Esophagus squamous epithelium (tissue), 5 donors: ENCODE measurements at regions not wholly inside any gene's neighbourhood (a gene's known extent, or its start where the extent isn't known, plus 50 kb on each side); places are given as distances from the start of the nearest gene placed in this dataset.

ENCODE experiments used
- DNase-seq: peaks from one replicate; lab custom pipeline; 2025; lab: John Stamatoyannopoulos, UW
- H3K27ac ChIP-seq, 4 donors: fragments of 200-600 bp; sonication (generic); one replicate each; pipeline ENCODE4 v1.5.1; 2016 to 2019; ENCODE audit warnings: mild to moderate bottlenecking in 1 of 4
- H3K27me3 ChIP-seq, 4 donors: fragments of 200-600 bp; sonication (generic); 1 replicate in 3 of 4; 2 replicates in 1 of 4; pipeline versions ENCODE4 v1.5.1 to v1.6.0; 2017 to 2021; ENCODE audit warnings: antibody characterized with exemption in 1 of 4
- H3K36me3 ChIP-seq, 3 donors: fragments of 200-600 bp; sonication (generic); one replicate each; pipeline ENCODE4 v1.5.1; 2016 to 2019
- H3K4me1 ChIP-seq, 3 donors: fragments of 200-600 bp; sonication (generic); one replicate each; pipeline ENCODE4 v1.5.1; 2017 to 2019
- H3K4me3 ChIP-seq, 4 donors: fragments of 200-600 bp; sonication (generic); 1 replicate in 3 of 4; 2 replicates in 1 of 4; pipeline ENCODE4 v1.5.1; 2016 to 2019; ENCODE audit warnings: mild to moderate bottlenecking in 2 of 4, moderate library complexity in 1 of 4
- H3K9me3 ChIP-seq, 3 donors: fragments of 200-600 bp; sonication (generic); one replicate each; pipeline ENCODE4 v1.5.1; 2016 to 2019
- CTCF ChIP-seq, 6 experiments: fragments of 450-650 bp in 4 of 6; fragments of 200-600 bp in 2 of 6; sonication (generic) in 2 of 6; IDR thresholded peaks; one replicate each; pipeline ENCODE4 v1.5.1; 2016 to 2019; ENCODE audit warnings: antibody characterized with exemption in 6 of 6, mild to moderate bottlenecking in 4 of 6, moderate library complexity in 4 of 6
- POLR2A ChIP-seq, 4 donors: fragments of 450-650 bp; IDR thresholded peaks; one replicate each; pipeline ENCODE4 v1.6.1; 2017; ENCODE audit warnings: antibody characterized with exemption in 4 of 4, mild to moderate bottlenecking in 4 of 4, moderate library complexity in 3 of 4
- WGBS, 2 donors: methylation state at CpG; one replicate each; pipeline ENCODE4 v1.1.5; 2018; 5-methylcytosine and 5-hydroxymethylcytosine counted together
- intact Hi-C: fragments of 100-400 bp; cut with DNase I; formaldehyde crosslinking; loops from one replicate; pipeline ENCODE4 v1.15.0; 2022
- donor health status: DM: yes; HTN: yes; CAD: no.

DNA sequence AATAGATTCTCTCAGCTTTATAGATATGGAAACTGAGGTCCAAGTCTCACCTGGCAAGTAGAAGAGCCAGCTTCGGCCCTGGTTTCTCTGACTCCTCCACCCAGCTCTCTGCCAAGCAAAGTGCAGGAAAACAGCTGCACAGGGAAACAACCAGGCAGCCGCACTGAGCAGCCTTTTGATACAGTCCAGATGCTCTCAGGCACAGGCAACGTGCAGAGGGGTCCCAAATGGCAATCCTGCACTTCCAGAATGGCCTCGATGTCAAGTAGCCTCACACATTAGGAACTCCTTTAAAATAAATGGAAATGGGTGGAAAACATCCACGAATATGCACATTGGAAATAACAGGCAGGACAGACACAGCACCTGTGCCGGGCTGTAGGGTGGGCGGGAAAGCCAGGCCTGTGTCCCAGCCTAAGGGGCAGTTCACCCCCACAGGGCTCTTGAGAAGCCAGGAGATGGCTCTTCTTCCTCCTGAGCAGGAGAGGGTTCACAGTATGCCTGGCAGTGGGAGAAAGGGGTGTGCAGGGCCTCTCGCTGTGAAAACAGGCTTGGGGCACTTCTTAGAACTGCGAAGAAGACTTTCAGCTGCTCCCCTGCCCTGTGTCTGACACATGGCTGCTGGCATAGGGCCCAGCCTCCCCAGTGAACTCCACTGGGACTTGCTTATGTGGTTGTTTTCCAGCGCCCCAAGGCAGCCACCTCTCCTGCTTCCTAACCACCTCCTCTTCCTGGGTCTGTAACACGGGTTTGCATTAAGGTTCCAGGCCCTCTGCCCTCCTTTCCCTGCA, 63.9 kb upstream of the TUBA3E start:
- Histone ChIP-seq H3K4me3 (no peak overlapping the region), H3K27me3 (peaks cover 0 to 63% (median 0%) of the 10 kb centered on the region in 4 donors), H3K4me1 (no peaks in the 10 kb centered on the region), H3K9me3 (no peaks in the 10 kb centered on the region), H3K27ac (no peak overlapping the region), H3K36me3 (no peaks in the 10 kb centered on the region)
- TF ChIP-seq CTCF (IDR thresholded peaks at IDR 0.05) = no peak
- 44 to 56% methylated on average over 10 to 11 of the region's 11 CpGs for WGBS, 2 donors
- no peak for DNase-seq
- intact Hi-C loops = no loop called here

GRCh38 chr2:130261099-130261498, 62.9 kb upstream of the TUBA3E start:
- no peaks in the 10 kb centered on the region for H3K4me1 ChIP-seq
- H3K36me3 ChIP-seq = no peaks in the 10 kb centered on the region
- H3K27ac ChIP-seq = no peak overlapping the region
- TF ChIP-seq CTCF (IDR thresholded peaks at IDR 0.05) (no peak), POLR2A (IDR thresholded peaks at IDR 0.05) (no peak)
- 48 to 64% methylated on average over 10 of the region's 10 CpGs for WGBS, 2 donors
- no peak for DNase-seq
- no peaks in the 10 kb centered on the region for H3K9me3 ChIP-seq
- peaks cover 0 to 72% (median 0%) of the 10 kb centered on the region in 4 donors for H3K27me3 ChIP-seq
- intact Hi-C loops = no loop called here
- no peak overlapping the region for H3K4me3 ChIP-seq

GRCh38 chr2:130259594-130259993, 61.4 kb upstream of the TUBA3E start:
- Histone ChIP-seq H3K4me1 (no peaks in the 10 kb centered on the region), H3K4me3 (no peak overlapping the region), H3K9me3 (no peaks in the 10 kb centered on the region), H3K27ac (no peak overlapping the region), H3K36me3 (no peaks in the 10 kb centered on the region), H3K27me3 (peaks cover 0 to 85% (median 0%) of the 10 kb centered on the region in 4 donors)
- intact Hi-C loops = no loop called here
- TF ChIP-seq POLR2A (IDR thresholded peaks at IDR 0.05) = no peak
- TF ChIP-seq CTCF (IDR thresholded peaks at IDR 0.05) = no peak
- no peak for DNase-seq
- 57 to 59% methylated on average over 4 of the region's 4 CpGs for WGBS, 2 donors

DNA sequence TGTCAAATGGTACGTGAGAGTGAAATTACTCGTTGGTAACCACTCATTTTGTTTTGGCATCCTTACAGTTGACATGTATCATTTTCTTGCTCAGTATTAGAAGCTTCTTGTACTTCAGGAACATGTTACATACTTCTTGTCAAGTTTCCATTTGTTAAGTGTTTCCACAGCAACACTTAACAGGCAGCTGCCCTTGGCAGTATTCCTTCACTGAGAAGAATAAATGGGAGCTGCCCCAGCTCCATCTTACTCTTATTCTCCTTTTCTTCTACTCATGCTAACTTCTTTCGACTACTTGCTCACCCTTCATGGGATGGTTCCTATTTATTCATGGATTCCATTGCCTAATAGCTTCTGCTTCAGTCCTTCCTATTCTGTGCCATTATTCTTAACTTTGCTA, 60.1 kb upstream of the TUBA3E start:
- WGBS, 2 donors = 58 to 62% methylated on average over 3 of the region's 3 CpGs
- Histone ChIP-seq H3K9me3 (no peaks in the 10 kb centered on the region), H3K4me3 (no peak overlapping the region), H3K27ac (no peak overlapping the region), H3K4me1 (peaks cover 0 to 8% (median 0%) of the 10 kb centered on the region in 3 donors), H3K27me3 (peaks cover 0 to 88% (median 0%) of the 10 kb centered on the region in 4 donors), H3K36me3 (no peaks in the 10 kb centered on the region)
- intact Hi-C loops = no loop called here
- TF ChIP-seq CTCF (IDR thresholded peaks at IDR 0.05) (no peak), POLR2A (IDR thresholded peaks at IDR 0.05) (no peak)
- no peak for DNase-seq

- Histone ChIP-seq H3K27me3 (peaks cover 0 to 87% (median 0%) of the 10 kb centered on the region in 4 donors), H3K4me1 (peaks cover 0 to 21% (median 0%) of the 10 kb centered on the region in 3 donors), H3K36me3 (no peaks in the 10 kb centered on the region), H3K27ac (no peak overlapping the region), H3K4me3 (peak overlapping the region; percentile 13 to 56 (median 49)), H3K9me3 (no peaks in the 10 kb centered on the region)
- 37 to 56% methylated on average over 25 to 30 of the region's 42 CpGs for WGBS, 2 donors
- no peak for DNase-seq
- intact Hi-C loops = no loop called here
- no peak for TF ChIP-seq POLR2A (IDR thresholded peaks at IDR 0.05)
- no peak for TF ChIP-seq CTCF (IDR thresholded peaks at IDR 0.05)
Observed at GRCh38 chr2:130252880-130253645, 54.8 kb upstream of the TUBA3E start.
